Mammary epithelial cell (primary cell): ENCODE measurements at regions not wholly inside any gene's neighbourhood (a gene's known extent, or its start where the extent isn't known, plus 50 kb on each side); places are given as distances from the start of the nearest gene placed in this dataset.

Experiments
- CTCF ChIP-seq, 2 donors: IDR thresholded peaks in 1 of 2; conservative IDR thresholded peaks in 1 of 2; 2 replicates each; pipeline ENCODE4 v1.5.1; 2011 to 2012; ENCODE audit warnings: inconsistent platforms in 2 of 2, low read length in 2 of 2, mild to moderate bottlenecking in 2 of 2, control low read depth in 1 of 2, low read depth in 1 of 2; ENCODE audit not compliant: insufficient read depth in 1 of 2; ENCODE audit errors: extremely low read depth in 1 of 2
- EZH2 ChIP-seq: IDR thresholded peaks from 2 replicates; pipeline ENCODE4 v1.6.1; 2012; ENCODE audit warnings: low read length, inconsistent platforms, borderline replicate concordance

- TF ChIP-seq EZH2, result no peak
- peak; percentile 24 to 72 for TF ChIP-seq CTCF (conservative IDR thresholded peaks at IDR 0.05 in 1 of 2, IDR thresholded peaks at IDR 0.05 in 1 of 2; ENCODE audit: extremely low read depth in 1 of 2, insufficient read depth in 1 of 2, low read depth in 1 of 2, low read length in 2 of 2)
Observed at GRCh38 chr3:81995329-81995728, 233.9 kb upstream of the GBE1 start.
